A549 (cell line): ENCODE measurements at regions not wholly inside any gene's neighbourhood (a gene's known extent, or its start where the extent isn't known, plus 50 kb on each side); places are given as distances from the start of the nearest gene placed in this dataset.

Experiments used
- ATAC-seq, 2 experiments: fragments of 200-7000 bp in 1 of 2; fragments of >200 bp in 1 of 2; cut with Nextera tagmentation in 1 of 2; cut with Tn5 transposase in 1 of 2; 3 replicates each; pipeline versions ENCODE4 v1.8.0 to v1.9.1; 2018 to 2020; ENCODE audit warnings: mild to moderate bottlenecking in 1 of 2, moderate library complexity in 1 of 2
- CTCF ChIA-PET: fragments of 300-600 bp; sonication (Branson Sonifier 250); formaldehyde crosslinking; extraction: SDS; loops from one replicate; lab custom pipeline; 2021; ENCODE audit warnings: antibody characterized with exemption, inconsistent platforms; lab: Yijun Ruan, JAX
- POLR2A ChIA-PET: fragments of 350-600 bp; formaldehyde crosslinking; extraction: SDS; loops from one replicate; lab custom pipeline; 2021; ENCODE audit warnings: antibody characterized with exemption, inconsistent platforms; lab: Yijun Ruan, JAX
- DNase-seq, 2 experiments: peaks; one replicate each; pipeline versions ENCODE4 v3.0.0 to v3.0.0-alpha.2; 2011 to 2016; ENCODE audit warnings: low read depth in 1 of 2, low spot score in 1 of 2
- FAIRE-seq: peaks from 2 replicates; lab custom pipeline; 2011; peaks lifted over from hg19 to GRCh38; lab: Jason Lieb, UNC
- H3K27ac ChIP-seq, 2 experiments: fragments of >200 bp; sonication (Bioruptor Twin); formaldehyde crosslinking; 3 replicates each; pipeline ENCODE4 v1.5.1; 2016 to 2017
- H3K4me1 ChIP-seq: fragments of >200 bp; sonication (Bioruptor Twin); formaldehyde crosslinking; 3 replicates; pipeline ENCODE4 v1.6.1; 2016
- H3K4me2 ChIP-seq: fragments of >200 bp; sonication (Bioruptor Twin); formaldehyde crosslinking; 3 replicates; pipeline ENCODE4 v1.6.1; 2016
- H3K4me3 ChIP-seq: fragments of >200 bp; sonication (Bioruptor Twin); formaldehyde crosslinking; 3 replicates; pipeline ENCODE4 v1.5.1; 2016
- H3K9me3 ChIP-seq: fragments of >200 bp; sonication (Bioruptor Twin); formaldehyde crosslinking; 3 replicates; pipeline ENCODE4 v1.6.1; 2016
- BHLHE40 ChIP-seq: IDR thresholded peaks from 2 replicates; pipeline ENCODE4 v1.6.1; 2012; ENCODE audit warnings: low read depth, low read length, inconsistent platforms
- CBX2 ChIP-seq: fragments of 200-600 bp; sonication (generic); IDR thresholded peaks from 2 replicates; pipeline ENCODE4 v1.6.1; 2016; ENCODE audit warnings: low read depth, mild to moderate bottlenecking, borderline replicate concordance
- CBX8 ChIP-seq: fragments of 200-600 bp; sonication (generic); IDR thresholded peaks from 2 replicates; pipeline ENCODE4 v1.6.1; 2016
- CEBPB ChIP-seq, 2 experiments: fragments of >200 bp in 1 of 2; sonication (Bioruptor Twin) in 1 of 2; formaldehyde crosslinking in 1 of 2; IDR thresholded peaks; 2 replicates each; pipeline ENCODE4 v1.6.1; 2012 to 2016
- CHD2 ChIP-seq: fragments of 150-350 bp; IDR thresholded peaks from 2 replicates; pipeline ENCODE4 v1.6.1; 2014; ENCODE audit warnings: low read length; ENCODE audit not compliant: partially characterized antibody
- EHMT2 ChIP-seq: fragments of 200-600 bp; sonication (generic); IDR thresholded peaks from 2 replicates; pipeline ENCODE4 v1.6.1; 2016; ENCODE audit warnings: antibody characterized with exemption, low read depth, mild to moderate bottlenecking, moderate library complexity
- GATA3 ChIP-seq: IDR thresholded peaks from 2 replicates; pipeline ENCODE4 v1.6.1; 2012; ENCODE audit warnings: borderline replicate concordance
- HDAC2 ChIP-seq: fragments of 200-600 bp; sonication (generic); IDR thresholded peaks from 2 replicates; pipeline ENCODE4 v1.6.1; 2016
- HEYL ChIP-seq: fragments of 250-450 bp; sonication (Bioruptor Pico); IDR thresholded peaks from 2 replicates; pipeline ENCODE4 v1.8.0; 2021; ENCODE audit warnings: mild to moderate bottlenecking, moderate library complexity
- HOXA7 ChIP-seq: fragments of 250-450 bp; sonication (Bioruptor Pico); IDR thresholded peaks from 2 replicates; pipeline ENCODE4 v1.5.0; 2020; ENCODE audit warnings: mild to moderate bottlenecking, moderate library complexity
- HOXB5 ChIP-seq: fragments of 250-450 bp; sonication (Bioruptor Pico); IDR thresholded peaks from 2 replicates; pipeline ENCODE4 v1.5.0; 2020; ENCODE audit warnings: mild to moderate bottlenecking, moderate library complexity
- JUN ChIP-seq, 2 experiments: fragments of >200 bp; sonication (Bioruptor Twin); formaldehyde crosslinking; IDR thresholded peaks; 2 replicates in 1 of 2; 3 replicates in 1 of 2; pipeline ENCODE4 v1.6.1; 2016 to 2017
- MAFK ChIP-seq: fragments of 450-650 bp; IDR thresholded peaks from 2 replicates; pipeline ENCODE4 v1.6.1; 2014; ENCODE audit not compliant: partially characterized antibody
- MAZ ChIP-seq: fragments of 150-350 bp; IDR thresholded peaks from 2 replicates; pipeline ENCODE4 v1.6.1; 2014; ENCODE audit warnings: antibody characterized with exemption, low read depth, low read length, borderline replicate concordance
- MYC ChIP-seq: IDR thresholded peaks from 2 replicates; pipeline ENCODE4 v1.6.1; 2012; ENCODE audit warnings: mild to moderate bottlenecking, inconsistent platforms, low read length, improper control_type of control experiment, borderline replicate concordance
- NPAS2 ChIP-seq: fragments of 250-450 bp; sonication (Bioruptor Pico); IDR thresholded peaks from 2 replicates; pipeline ENCODE4 v1.8.0; 2022; ENCODE audit warnings: mild to moderate bottlenecking, moderate library complexity, borderline replicate concordance
- PHF8 ChIP-seq: fragments of 200-600 bp; sonication (generic); IDR thresholded peaks from 2 replicates; pipeline ENCODE4 v1.6.1; 2016; ENCODE audit warnings: low read depth, mild to moderate bottlenecking, antibody characterized with exemption, moderate library complexity, borderline replicate concordance
- POLR2AphosphoS2 ChIP-seq: conservative IDR thresholded peaks from 2 replicates; pipeline ENCODE4 v1.6.1; 2012; ENCODE audit warnings: low read length, improper control_type of control experiment, inconsistent platforms
- RAD21 ChIP-seq, 2 experiments: fragments of >200 bp in 1 of 2; sonication (Bioruptor Twin) in 1 of 2; formaldehyde crosslinking in 1 of 2; IDR thresholded peaks in 1 of 2; conservative IDR thresholded peaks in 1 of 2; 2 replicates in 1 of 2; 3 replicates in 1 of 2; pipeline ENCODE4 v1.6.1; 2012 to 2018; ENCODE audit warnings: inconsistent platforms in 1 of 2
- RCOR1 ChIP-seq: fragments of 150-350 bp; IDR thresholded peaks from 2 replicates; pipeline ENCODE4 v1.6.1; 2014; ENCODE audit warnings: antibody characterized with exemption, low read length, low read depth
- RNF2 ChIP-seq: fragments of 200-600 bp; sonication (generic); IDR thresholded peaks from 2 replicates; pipeline ENCODE4 v1.6.1; 2016; ENCODE audit warnings: low read depth, mild to moderate bottlenecking, antibody characterized with exemption, moderate library complexity, borderline replicate concordance
- TFCP2L1 ChIP-seq: fragments of 250-450 bp; sonication (Bioruptor Pico); IDR thresholded peaks from 2 replicates; pipeline ENCODE4 v1.5.0; 2021; ENCODE audit warnings: mild to moderate bottlenecking
- TP53 ChIP-seq: fragments of 250-450 bp; sonication (Bioruptor Pico); IDR thresholded peaks from 2 replicates; pipeline ENCODE4 v1.5.0; 2021; ENCODE audit warnings: mild to moderate bottlenecking, moderate library complexity
- ZFP36 ChIP-seq: fragments of 450-650 bp; IDR thresholded peaks from 2 replicates; pipeline ENCODE4 v1.6.1; 2014; ENCODE audit warnings: borderline replicate concordance; ENCODE audit not compliant: partially characterized antibody
- ZSCAN20 ChIP-seq: fragments of 250-450 bp; sonication (Bioruptor Pico); IDR thresholded peaks from 2 replicates; pipeline ENCODE4 v1.8.0; 2022; ENCODE audit warnings: mild to moderate bottlenecking, moderate library complexity
- WGBS: methylation state at CpG from one replicate; pipeline ENCODE4 v1.1.6; 2017; ENCODE audit errors: missing lambda C conversion rate; 5-methylcytosine and 5-hydroxymethylcytosine counted together
- TF ChIP-seq, protein P1 (sequence below): fragments of 450-650 bp; IDR thresholded peaks from 2 replicates; pipeline ENCODE4 v1.6.1; 2014; ENCODE audit warnings: antibody characterized with exemption
- TF ChIP-seq, protein P2 (sequence below): fragments of 250-450 bp; sonication (Bioruptor Pico); IDR thresholded peaks from 2 replicates; pipeline ENCODE4 v1.5.0; 2020; ENCODE audit warnings: low read depth, mild to moderate bottlenecking, moderate library complexity
- TF ChIP-seq, protein P3 (sequence below): IDR thresholded peaks from 2 replicates; pipeline ENCODE4 v1.6.1; 2012
- TF ChIP-seq, protein P4 (sequence below): fragments of >200 bp; sonication (Bioruptor Twin); formaldehyde crosslinking; IDR thresholded peaks from 3 replicates; pipeline ENCODE4 v1.5.1; 2016

DNA sequence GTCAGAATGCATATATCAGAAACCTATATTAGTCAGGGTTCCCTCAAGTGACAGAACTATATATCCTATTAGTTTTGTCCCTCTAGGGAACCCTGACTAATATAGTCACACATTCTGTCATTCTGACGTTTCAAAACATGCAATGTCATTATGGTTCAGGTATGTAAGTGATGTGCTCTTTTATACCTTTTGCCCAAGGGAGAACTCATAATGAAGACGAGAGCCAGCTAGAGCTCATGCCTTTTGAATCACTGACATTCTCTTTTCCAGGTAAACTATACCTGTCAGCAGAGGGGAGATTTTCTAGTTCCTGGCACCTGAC, 576.7 kb downstream of the LRRC70 start:
- POLR2A ChIA-PET = interaction anchor here (0.5 kb wide), 1 partner anchor 326 kb away, joined by 5 read pairs; no protein-coding TSS in a partner anchor
- H3K4me2 ChIP-seq = no peak overlapping the region
- TF ChIP-seq MAFK (no peak), MAZ (no peak), HEYL (CRISPR knock-in tag) (no peak), NPAS2 (CRISPR knock-in tag) (no peak), ZFP36 (no peak), CBX2 (no peak), EHMT2 (no peak), HOXA7 (CRISPR knock-in tag) (no peak), RNF2 (no peak), TP53 (CRISPR knock-in tag) (no peak), RAD21 (conservative IDR thresholded peaks at IDR 0.05 in 1 of 2, IDR thresholded peaks at IDR 0.05 in 1 of 2) (no peak)
- TF ChIP-seq, protein P1, sequence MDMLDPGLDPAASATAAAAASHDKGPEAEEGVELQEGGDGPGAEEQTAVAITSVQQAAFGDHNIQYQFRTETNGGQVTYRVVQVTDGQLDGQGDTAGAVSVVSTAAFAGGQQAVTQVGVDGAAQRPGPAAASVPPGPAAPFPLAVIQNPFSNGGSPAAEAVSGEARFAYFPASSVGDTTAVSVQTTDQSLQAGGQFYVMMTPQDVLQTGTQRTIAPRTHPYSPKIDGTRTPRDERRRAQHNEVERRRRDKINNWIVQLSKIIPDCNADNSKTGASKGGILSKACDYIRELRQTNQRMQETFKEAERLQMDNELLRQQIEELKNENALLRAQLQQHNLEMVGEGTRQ = no peak
- no peak overlapping the region for H3K27ac ChIP-seq
- CTCF ChIA-PET = interaction anchor here (1.2 kb wide), 1 partner anchor 11 kb away, joined by 4 read pairs; no protein-coding TSS in a partner anchor
- no peaks in the 10 kb centered on the region for H3K4me1 ChIP-seq
- H3K4me3 ChIP-seq = no peak overlapping the region
- no peaks in the 10 kb centered on the region for H3K9me3 ChIP-seq
- no peak for DNase-seq
- no peak for ATAC-seq
- WGBS = 7% methylated on average over 2 of the region's 2 CpGs
- peak; percentile 77 for FAIRE-seq

DNA sequence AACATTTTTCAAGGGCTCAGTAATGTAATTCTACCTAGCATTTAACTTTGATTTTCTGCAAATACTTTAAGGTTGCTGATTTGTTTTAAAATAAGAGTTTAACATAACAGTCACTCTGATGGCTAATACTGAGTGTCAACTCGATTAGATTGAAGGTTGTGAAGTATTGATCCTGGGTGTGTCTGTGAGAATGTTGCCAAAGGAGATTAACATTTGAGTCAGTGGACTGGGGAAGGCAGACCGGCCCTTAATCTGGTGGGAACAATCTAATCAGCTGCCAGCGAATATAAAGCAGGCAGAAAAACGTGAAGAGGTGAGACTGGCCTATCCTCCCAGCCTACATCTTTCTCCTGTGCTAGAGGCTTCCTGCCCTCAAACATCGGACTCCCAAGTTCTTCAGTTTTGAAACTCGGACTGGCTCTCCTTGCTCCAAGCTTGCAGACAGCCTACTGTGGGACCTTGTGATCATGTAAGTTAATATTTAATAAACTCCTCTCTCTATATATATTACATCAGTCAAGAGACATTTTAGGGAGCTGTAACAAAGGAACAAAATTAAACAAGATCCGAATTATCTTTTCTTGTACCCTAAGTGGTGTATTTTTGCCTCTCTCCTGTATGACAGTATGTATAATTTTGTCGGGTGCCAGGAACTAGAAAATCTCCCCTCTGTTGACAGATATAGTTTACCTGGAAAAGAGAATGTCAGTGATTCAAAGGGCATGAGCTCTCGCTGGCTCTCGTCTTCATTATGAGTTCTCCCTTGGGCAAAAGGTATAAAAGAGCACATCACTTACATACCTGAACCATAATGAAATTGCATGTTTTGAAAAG, 576.1 kb downstream of the LRRC70 start:
- Histone ChIP-seq H3K4me1 (no peaks in the 10 kb centered on the region), H3K27ac (no peak overlapping the region), H3K4me2 (0 out of 3 replicates have a peak overlapping the region, but pooled peaks have one; percentile 21), H3K9me3 (no peaks in the 10 kb centered on the region), H3K4me3 (no peak overlapping the region)
- DNase-seq (no peak), FAIRE-seq (no peak), ATAC-seq (no peak)
- WGBS = 15% methylated on average over 10 of the region's 10 CpGs
- ChIA-PET CTCF (interaction anchor here (1.2 kb wide), 1 partner anchor 10 kb away, joined by 4 read pairs; no protein-coding TSS in a partner anchor), POLR2A (interaction anchor here (0.5 kb wide), 1 partner anchor 325 kb away, joined by 5 read pairs; no protein-coding TSS in a partner anchor)
- TF ChIP-seq JUN (IDR thresholded peaks at IDR 0.05) = no peak
- no peak for TF ChIP-seq ZFP36
- TF ChIP-seq PHF8 = no peak
- no peak for TF ChIP-seq RCOR1
- no peak for TF ChIP-seq MYC
- TF ChIP-seq ZSCAN20 = no peak
- no peak for TF ChIP-seq CHD2
- no peak for TF ChIP-seq RNF2
- TF ChIP-seq EHMT2 = no peak
- TF ChIP-seq TFCP2L1 (CRISPR knock-in tag) = no peak

DNA sequence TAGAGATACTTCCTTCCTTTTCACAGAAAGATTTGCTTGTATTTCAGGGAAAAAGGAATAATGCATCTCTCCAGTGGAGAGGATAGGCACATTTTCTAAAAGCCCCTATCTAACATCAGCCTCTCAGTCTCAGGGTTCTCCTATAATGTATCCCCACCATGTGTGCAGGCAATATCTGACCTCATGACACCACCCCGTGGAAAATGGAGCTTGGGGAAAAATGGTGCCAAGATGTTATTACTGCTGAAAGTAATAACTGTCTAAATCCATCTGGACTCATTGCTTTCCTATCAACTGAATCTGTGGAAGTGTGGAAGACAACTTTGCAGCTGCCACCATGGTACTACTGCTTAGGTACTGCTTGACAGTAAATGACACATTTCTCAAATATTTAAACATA, 574.3 kb downstream of the LRRC70 start:
- CTCF ChIA-PET = no interaction called here

More for the DNA sequence above, 574.3 kb downstream of the LRRC70 start:
- Histone ChIP-seq H3K4me1 (no peaks in the 10 kb centered on the region), H3K9me3 (no peaks in the 10 kb centered on the region), H3K27ac (no peak overlapping the region), H3K4me2 (no peak overlapping the region), H3K4me3 (no peak overlapping the region)
- no peak for FAIRE-seq
- TF ChIP-seq ZFP36 (no peak), BHLHE40 (no peak), CBX2 (no peak), POLR2AphosphoS2 (no peak), RAD21 (conservative IDR thresholded peaks at IDR 0.05 in 1 of 2, IDR thresholded peaks at IDR 0.05 in 1 of 2) (no peak), ZSCAN20 (no peak), CBX8 (no peak), TP53 (CRISPR knock-in tag) (no peak), HDAC2 (no peak), MYC (no peak), MAZ (no peak), HOXB5 (no peak), RCOR1 (no peak), GATA3 (no peak), CEBPB (IDR thresholded peaks at IDR 0.05) (no peak)
- TF ChIP-seq, protein P2, sequence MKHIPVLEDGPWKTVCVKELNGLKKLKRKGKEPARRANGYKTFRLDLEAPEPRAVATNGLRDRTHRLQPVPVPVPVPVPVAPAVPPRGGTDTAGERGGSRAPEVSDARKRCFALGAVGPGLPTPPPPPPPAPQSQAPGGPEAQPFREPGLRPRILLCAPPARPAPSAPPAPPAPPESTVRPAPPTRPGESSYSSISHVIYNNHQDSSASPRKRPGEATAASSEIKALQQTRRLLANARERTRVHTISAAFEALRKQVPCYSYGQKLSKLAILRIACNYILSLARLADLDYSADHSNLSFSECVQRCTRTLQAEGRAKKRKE (CRISPR knock-in tag) = no peak
- TF ChIP-seq, protein P3, sequence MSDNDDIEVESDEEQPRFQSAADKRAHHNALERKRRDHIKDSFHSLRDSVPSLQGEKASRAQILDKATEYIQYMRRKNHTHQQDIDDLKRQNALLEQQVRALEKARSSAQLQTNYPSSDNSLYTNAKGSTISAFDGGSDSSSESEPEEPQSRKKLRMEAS = no peak
- TF ChIP-seq, protein P4, sequence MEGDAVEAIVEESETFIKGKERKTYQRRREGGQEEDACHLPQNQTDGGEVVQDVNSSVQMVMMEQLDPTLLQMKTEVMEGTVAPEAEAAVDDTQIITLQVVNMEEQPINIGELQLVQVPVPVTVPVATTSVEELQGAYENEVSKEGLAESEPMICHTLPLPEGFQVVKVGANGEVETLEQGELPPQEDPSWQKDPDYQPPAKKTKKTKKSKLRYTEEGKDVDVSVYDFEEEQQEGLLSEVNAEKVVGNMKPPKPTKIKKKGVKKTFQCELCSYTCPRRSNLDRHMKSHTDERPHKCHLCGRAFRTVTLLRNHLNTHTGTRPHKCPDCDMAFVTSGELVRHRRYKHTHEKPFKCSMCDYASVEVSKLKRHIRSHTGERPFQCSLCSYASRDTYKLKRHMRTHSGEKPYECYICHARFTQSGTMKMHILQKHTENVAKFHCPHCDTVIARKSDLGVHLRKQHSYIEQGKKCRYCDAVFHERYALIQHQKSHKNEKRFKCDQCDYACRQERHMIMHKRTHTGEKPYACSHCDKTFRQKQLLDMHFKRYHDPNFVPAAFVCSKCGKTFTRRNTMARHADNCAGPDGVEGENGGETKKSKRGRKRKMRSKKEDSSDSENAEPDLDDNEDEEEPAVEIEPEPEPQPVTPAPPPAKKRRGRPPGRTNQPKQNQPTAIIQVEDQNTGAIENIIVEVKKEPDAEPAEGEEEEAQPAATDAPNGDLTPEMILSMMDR = no peak
- POLR2A ChIA-PET = no interaction called here
- ATAC-seq = no peak
- no peak for DNase-seq
- WGBS = 0% methylated on average over 1 of the region's 1 CpG
